H1 (cell line): ENCODE measurements at regions not wholly inside any gene's neighbourhood (a gene's known extent, or its start where the extent isn't known, plus 50 kb on each side); places are given as distances from the start of the nearest gene placed in this dataset.

ENCODE experiments used
- ATF2 ChIP-seq: IDR thresholded peaks from 2 replicates; pipeline ENCODE4 v1.6.1; 2012; ENCODE audit warnings: low read length, inconsistent platforms
- HDAC2 ChIP-seq, 2 experiments: fragments of 300-600 bp in 1 of 2; sonication (generic) in 1 of 2; IDR thresholded peaks; 2 replicates each; pipeline ENCODE4 v1.6.1; 2011 to 2012; ENCODE audit warnings: low read depth in 2 of 2, low read length in 2 of 2, mild to moderate bottlenecking in 2 of 2, moderate library complexity in 2 of 2, borderline replicate concordance in 1 of 2, inconsistent platforms in 1 of 2
- NRF1 ChIP-seq: IDR thresholded peaks from 2 replicates; pipeline ENCODE4 v1.6.1; 2011; ENCODE audit warnings: mild to moderate bottlenecking, low read depth, low read length, improper control_type of control experiment
- POLR2AphosphoS5 ChIP-seq: IDR thresholded peaks from 2 replicates; pipeline ENCODE4 v1.6.1; 2011; ENCODE audit warnings: low read depth, low read length
- RXRA ChIP-seq: IDR thresholded peaks from 2 replicates; pipeline ENCODE4 v1.6.1; 2011; ENCODE audit warnings: low read depth, mild to moderate bottlenecking, low read length, moderate library complexity; ENCODE audit not compliant: insufficient read depth
- SRF ChIP-seq: IDR thresholded peaks from 2 replicates; pipeline ENCODE4 v1.6.1; 2011; ENCODE audit warnings: mild to moderate bottlenecking, low read depth, low read length, moderate library complexity

- TF ChIP-seq ATF2 (no peak), NRF1 (no peak), SRF (no peak), RXRA (no peak), POLR2AphosphoS5 (no peak), HDAC2 (IDR thresholded peaks at IDR 0.05; ENCODE audit: borderline replicate concordance in 1 of 2, low read depth in 2 of 2, low read length in 2 of 2) (no peak)
Measured at GRCh38 chr17:59501690-59502089, 63.7 kb upstream of the DHX40 start (continued).
